Spinal cord (tissue), 9 donors: ENCODE measurements at regions not wholly inside any gene's neighbourhood (a gene's known extent, or its start where the extent isn't known, plus 50 kb on each side); places are given as distances from the start of the nearest gene placed in this dataset.

Experiments
- DNase-seq, 6 donors: peaks; one replicate each; pipeline versions ENCODE4 v3.0.0 to v3.0.0-alpha.2; 2013 to 2015; ENCODE audit warnings: low spot score in 6 of 6, low read depth in 4 of 6
- H3K27ac ChIP-seq: one replicate; pipeline ENCODE4 v1.5.1; 2013; ENCODE audit warnings: low read depth, low read length, control low read depth
- H3K27me3 ChIP-seq: one replicate; pipeline ENCODE4 v1.6.1; 2013; ENCODE audit warnings: low read length; ENCODE audit not compliant: control insufficient read depth, insufficient read depth
- H3K36me3 ChIP-seq: one replicate; pipeline ENCODE4 v1.6.1; 2013; ENCODE audit warnings: low read length; ENCODE audit not compliant: control insufficient read depth, insufficient read depth
- H3K4me1 ChIP-seq: one replicate; pipeline ENCODE4 v1.6.1; 2013; ENCODE audit warnings: low read length; ENCODE audit not compliant: control insufficient read depth, insufficient read depth
- H3K4me3 ChIP-seq: one replicate; pipeline ENCODE4 v1.5.1; 2013; ENCODE audit warnings: low read depth, low read length, control low read depth
- H3K9me3 ChIP-seq: one replicate; pipeline ENCODE4 v1.6.1; 2013; ENCODE audit warnings: low read length; ENCODE audit not compliant: control insufficient read depth, insufficient read depth
- WGBS: methylation state at CpG from one replicate; pipeline ENCODE4 v1.1.5; 2013; ENCODE audit warnings: missing lambda C conversion rate; ENCODE audit not compliant: insufficient coverage; 5-methylcytosine and 5-hydroxymethylcytosine counted together
- donor health status: healthy.

GRCh38 chr3:94179059-94179458, 116.2 kb downstream of the NSUN3 start:
- WGBS: no CpG with 5 or more reads among the region's 2 CpGs
- DNase-seq: no peak
- H3K4me1 ChIP-seq: no peaks in the 10 kb centered on the region
- no peaks in the 10 kb centered on the region for H3K27me3 ChIP-seq
- no peak overlapping the region for H3K4me3 ChIP-seq
- no peaks in the 10 kb centered on the region for H3K9me3 ChIP-seq
- H3K36me3 ChIP-seq: no peaks in the 10 kb centered on the region
- no peak overlapping the region for H3K27ac ChIP-seq

DNA sequence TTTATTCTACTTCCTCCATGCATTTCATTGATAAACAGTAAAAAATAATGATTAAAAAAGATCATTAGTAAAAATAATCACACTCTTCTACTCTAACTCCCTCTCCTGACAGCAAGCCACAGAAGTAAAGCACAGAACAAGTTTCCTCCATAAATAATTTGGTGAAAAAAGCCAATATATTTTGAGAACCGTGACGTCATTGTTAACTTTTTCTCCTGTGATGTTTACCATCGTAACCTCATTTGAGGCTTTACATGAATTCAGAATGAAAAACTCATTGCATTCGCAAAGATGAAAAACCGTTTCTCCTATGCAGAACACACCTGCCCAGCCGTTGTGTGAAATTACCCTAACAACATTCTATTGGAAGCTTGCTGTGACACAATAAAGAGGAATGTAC, 120.7 kb downstream of the NSUN3 start:
- no peak overlapping the region for H3K27ac ChIP-seq
- no CpG with 5 or more reads among the region's 6 CpGs for WGBS

GRCh38 chr3:94184781-94185180, 121.9 kb downstream of the NSUN3 start:
- no CpG with 5 or more reads among the region's 1 CpG for WGBS
- Histone ChIP-seq H3K4me3 (no peak overlapping the region), H3K36me3 (no peaks in the 10 kb centered on the region), H3K27ac (no peak overlapping the region), H3K4me1 (no peaks in the 10 kb centered on the region), H3K27me3 (no peaks in the 10 kb centered on the region), H3K9me3 (no peaks in the 10 kb centered on the region)
- DNase-seq: no peak

More for the DNA sequence above, 120.7 kb downstream of the NSUN3 start:
- no peaks in the 10 kb centered on the region for H3K36me3 ChIP-seq
- DNase-seq: no peak
- H3K4me1 ChIP-seq: no peaks in the 10 kb centered on the region
- H3K9me3 ChIP-seq: no peaks in the 10 kb centered on the region
- no peak overlapping the region for H3K4me3 ChIP-seq
- no peaks in the 10 kb centered on the region for H3K27me3 ChIP-seq

GRCh38 chr3:94185753-94186152, 122.9 kb downstream of the NSUN3 start:
- Histone ChIP-seq H3K27me3 (no peaks in the 10 kb centered on the region), H3K4me3 (no peak overlapping the region), H3K27ac (no peak overlapping the region), H3K36me3 (no peaks in the 10 kb centered on the region), H3K9me3 (no peaks in the 10 kb centered on the region), H3K4me1 (no peaks in the 10 kb centered on the region)
- DNase-seq: no peak
- 90% methylated on average over 1 of the region's 2 CpGs for WGBS

DNA sequence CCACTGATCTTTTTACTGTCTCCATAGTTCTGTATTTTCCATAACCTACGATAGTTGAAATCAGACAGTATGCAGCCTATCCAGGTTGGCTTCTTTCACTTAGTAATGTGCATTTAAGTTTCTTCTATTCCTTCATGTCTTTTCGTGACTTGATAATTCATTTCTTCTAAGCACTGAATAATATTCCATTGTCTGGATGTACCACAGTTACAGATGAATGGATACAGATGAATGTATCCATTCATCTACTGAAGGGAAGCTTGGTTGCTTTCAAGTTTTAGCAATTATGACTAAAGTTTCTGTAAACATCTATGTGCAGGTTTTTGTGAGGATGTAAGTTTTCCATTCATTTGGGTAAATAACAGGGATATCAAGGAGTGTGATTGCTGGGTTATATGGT, 124.8 kb downstream of the NSUN3 start:
- Histone ChIP-seq H3K4me3 (no peak overlapping the region), H3K36me3 (no peaks in the 10 kb centered on the region), H3K27ac (no peak overlapping the region), H3K4me1 (no peaks in the 10 kb centered on the region), H3K27me3 (no peaks in the 10 kb centered on the region), H3K9me3 (no peaks in the 10 kb centered on the region)
- no CpG with 5 or more reads among the region's 2 CpGs for WGBS
- DNase-seq: no peak

DNA sequence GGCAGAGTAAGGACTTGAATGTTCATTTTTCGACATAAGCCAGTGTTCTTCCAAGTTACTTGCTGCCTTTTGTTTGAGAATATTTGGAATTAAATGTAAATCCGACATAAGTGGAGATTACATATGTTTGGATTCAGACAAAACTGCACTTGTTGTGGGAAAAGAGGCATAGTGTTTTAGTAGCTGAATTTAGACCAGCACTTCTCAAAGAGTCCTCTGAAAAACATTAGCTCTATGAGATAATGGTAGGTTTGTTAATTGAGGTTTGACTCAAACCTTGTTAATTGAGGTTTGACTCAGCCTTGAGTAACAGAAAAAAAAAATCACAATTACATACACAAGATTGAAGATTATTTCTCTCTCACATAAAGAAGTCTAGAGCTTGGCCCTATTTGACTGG, 132.5 kb downstream of the NSUN3 start:
- 84% methylated on average over 2 of the region's 2 CpGs for WGBS
- no peak overlapping the region for H3K27ac ChIP-seq
- H3K27me3 ChIP-seq: no peaks in the 10 kb centered on the region
- no peaks in the 10 kb centered on the region for H3K9me3 ChIP-seq
- H3K36me3 ChIP-seq: no peaks in the 10 kb centered on the region
- DNase-seq: no peak
- no peak overlapping the region for H3K4me3 ChIP-seq
- no peaks in the 10 kb centered on the region for H3K4me1 ChIP-seq

DNA sequence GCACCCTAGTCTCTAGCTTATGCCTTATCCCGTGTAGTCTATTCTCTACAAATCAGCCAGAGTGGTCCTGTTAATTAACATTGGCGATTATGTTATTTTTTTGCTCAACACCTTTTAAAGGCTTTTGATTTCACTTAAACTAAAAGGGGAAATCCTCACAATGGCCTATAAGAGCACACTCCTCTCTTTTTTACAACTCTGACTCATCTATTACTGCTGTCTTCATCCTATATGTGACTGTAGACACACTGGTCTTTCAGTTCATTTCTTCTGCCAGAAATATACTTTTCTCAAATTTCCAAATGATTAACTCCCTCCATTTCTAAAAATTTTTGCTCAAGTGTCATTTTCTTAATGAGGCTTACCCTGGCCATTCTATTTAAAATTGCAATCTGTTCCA, 143.4 kb downstream of the NSUN3 start:
- no peaks in the 10 kb centered on the region for H3K9me3 ChIP-seq
- H3K4me3 ChIP-seq: no peak overlapping the region
- no peaks in the 10 kb centered on the region for H3K27me3 ChIP-seq
- H3K36me3 ChIP-seq: no peaks in the 10 kb centered on the region
- 94% methylated on average over 2 of the region's 2 CpGs for whole genome bisulfite sequencing
- no peak overlapping the region for H3K27ac ChIP-seq
- DNase-seq: no peak
- H3K4me1 ChIP-seq: no peaks in the 10 kb centered on the region

GRCh38 chr3:94210256-94210655, 147.4 kb downstream of the NSUN3 start:
- DNase-seq: no peak
- no peak overlapping the region for H3K4me3 ChIP-seq
- no peaks in the 10 kb centered on the region for H3K9me3 ChIP-seq
- no peak overlapping the region for H3K27ac ChIP-seq
- no peaks in the 10 kb centered on the region for H3K4me1 ChIP-seq
- no peaks in the 10 kb centered on the region for H3K36me3 ChIP-seq
- no peaks in the 10 kb centered on the region for H3K27me3 ChIP-seq
- no CpG with 5 or more reads among the region's 1 CpG for WGBS

- DNase-seq: no peak
- no peaks in the 10 kb centered on the region for H3K27me3 ChIP-seq
- no peaks in the 10 kb centered on the region for H3K4me1 ChIP-seq
- no peak overlapping the region for H3K4me3 ChIP-seq
- WGBS: 65% methylated on average over 4 of the region's 4 CpGs
- H3K9me3 ChIP-seq: no peaks in the 10 kb centered on the region
- no peak overlapping the region for H3K27ac ChIP-seq
- no peaks in the 10 kb centered on the region for H3K36me3 ChIP-seq
These were observed 154.5 kb downstream of the NSUN3 start for GRCh38 chr3:94217406-94217805.

- Histone ChIP-seq H3K27ac (no peak overlapping the region), H3K9me3 (no peaks in the 10 kb centered on the region), H3K4me3 (no peak overlapping the region), H3K27me3 (no peaks in the 10 kb centered on the region), H3K4me1 (no peaks in the 10 kb centered on the region), H3K36me3 (no peaks in the 10 kb centered on the region)
- peak in 2 of 6 donors; percentile 7 to 54 for DNase-seq
- no CpG with 5 or more reads among the region's 2 CpGs for WGBS
These were observed 157.6 kb downstream of the NSUN3 start for GRCh38 chr3:94220426-94220825.
